DMS 273 (cell line): ENCODE measurements at regions not wholly inside any gene's neighbourhood (a gene's known extent, or its start where the extent isn't known, plus 50 kb on each side); places are given as distances from the start of the nearest gene placed in this dataset.
"Not testable (repeated sequence)": the region's sequence is repeated elsewhere in the genome, so short reads cannot be mapped to it uniquely, and the experiment has no call there.

ENCODE experiments used
- DNase-seq: peaks from one replicate; lab custom pipeline; 2025; ENCODE audit not compliant: unreplicated experiment; lab: John Stamatoyannopoulos, UW

DNA sequence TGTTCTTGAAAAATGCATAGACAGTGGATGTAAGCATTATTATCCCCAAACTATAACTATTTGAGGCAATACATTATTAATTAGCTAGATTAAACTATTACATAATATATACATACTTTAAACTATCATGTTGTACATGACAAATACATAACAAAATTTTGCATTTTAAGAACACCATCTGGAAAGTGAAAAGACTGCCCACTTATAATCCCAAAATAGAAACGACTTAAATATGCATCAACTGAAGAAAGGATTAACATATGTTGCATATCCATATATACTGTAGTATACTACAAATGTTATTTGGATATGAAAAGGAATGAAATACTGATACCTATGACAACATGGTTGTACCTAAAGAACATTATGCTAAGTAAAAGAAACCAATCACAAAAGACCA, 700.8 kb upstream of the SPRY2 start:
- no peak for DNase-seq

DNA sequence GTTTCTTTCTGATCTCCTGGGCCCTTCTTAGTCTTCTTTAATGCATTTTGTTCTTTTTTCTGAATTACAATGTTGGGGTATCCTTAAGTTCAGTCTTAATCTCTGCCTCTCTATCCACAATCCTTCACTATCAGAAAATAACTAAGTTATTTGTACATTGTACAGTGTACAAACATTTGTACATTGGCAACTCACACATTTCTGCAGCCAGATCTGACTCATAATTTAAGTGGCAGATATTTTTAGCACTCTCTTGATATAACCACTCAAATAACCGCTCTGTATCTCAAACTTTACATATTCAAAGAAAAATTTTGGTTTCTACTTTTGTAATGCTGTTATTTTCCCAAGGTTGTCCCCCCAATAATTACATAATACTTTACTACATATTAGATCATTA, 691.1 kb upstream of the SPRY2 start:
- DNase-seq, result no peak

DNA sequence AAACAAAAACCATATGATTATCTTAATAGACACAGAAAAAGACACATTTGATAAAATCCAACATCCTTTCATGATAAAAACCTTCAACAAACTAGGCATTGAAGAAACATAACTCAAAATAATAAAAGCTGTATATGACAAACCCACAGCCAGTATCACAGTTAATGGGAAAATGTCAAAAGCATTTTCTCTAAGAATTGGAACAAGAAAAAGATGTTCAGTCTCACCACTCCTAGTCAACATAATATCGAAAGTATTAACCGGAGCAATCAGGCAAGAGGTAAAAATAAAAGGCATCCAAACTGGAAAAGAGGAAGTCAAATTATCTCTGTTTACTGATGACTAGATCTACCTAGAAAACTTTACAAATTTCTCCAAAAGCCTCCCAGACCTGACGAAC, 684.2 kb upstream of the SPRY2 start:
- DNase-seq, result no peak

DNA sequence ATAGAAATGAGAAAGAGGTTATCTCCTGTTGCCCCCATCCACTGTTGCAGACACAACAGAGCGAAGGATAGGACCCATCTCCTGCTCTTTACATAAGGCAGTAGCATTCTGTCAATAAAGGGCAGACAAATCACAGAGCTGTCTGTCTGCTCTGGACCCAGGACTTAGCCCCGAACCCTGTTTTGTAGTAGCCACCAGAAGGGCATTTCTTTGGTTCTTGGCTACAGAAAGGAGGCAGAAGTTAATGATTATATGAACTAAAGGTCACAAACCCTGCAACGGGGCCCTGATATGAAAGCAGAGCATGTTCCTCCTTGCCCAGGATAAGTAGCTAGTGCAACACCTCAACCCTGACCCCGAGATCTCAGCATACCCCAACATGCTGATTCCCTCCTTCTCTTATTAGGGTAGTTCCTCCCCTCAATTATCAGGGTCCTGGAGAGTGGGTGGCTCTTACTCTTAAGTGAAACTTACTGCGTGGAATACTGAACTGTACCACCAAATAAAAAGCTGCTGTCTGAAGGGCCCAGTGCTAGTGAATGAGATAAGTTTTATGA, 680.4 kb upstream of the SPRY2 start:
- DNase-seq, result no peak

DNA sequence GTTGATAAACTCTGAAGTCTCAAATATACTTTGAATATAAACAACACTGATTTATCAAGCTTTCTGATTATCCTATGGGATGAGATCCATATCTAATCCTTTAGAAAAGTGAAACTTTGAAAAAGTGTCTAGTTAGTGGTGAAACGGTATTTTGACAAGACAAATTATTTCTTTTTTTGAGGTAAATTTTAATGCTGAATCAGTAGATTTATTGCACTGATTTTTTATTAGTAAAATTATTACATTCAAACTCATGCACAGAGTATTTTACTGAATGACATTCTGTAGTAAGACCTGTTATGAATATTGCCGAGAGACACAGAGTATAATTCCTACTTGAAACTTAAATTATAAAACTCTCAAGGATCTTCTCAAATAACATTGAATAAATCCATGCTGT, 679.1 kb upstream of the SPRY2 start:
- DNase-seq, result no peak

DNA sequence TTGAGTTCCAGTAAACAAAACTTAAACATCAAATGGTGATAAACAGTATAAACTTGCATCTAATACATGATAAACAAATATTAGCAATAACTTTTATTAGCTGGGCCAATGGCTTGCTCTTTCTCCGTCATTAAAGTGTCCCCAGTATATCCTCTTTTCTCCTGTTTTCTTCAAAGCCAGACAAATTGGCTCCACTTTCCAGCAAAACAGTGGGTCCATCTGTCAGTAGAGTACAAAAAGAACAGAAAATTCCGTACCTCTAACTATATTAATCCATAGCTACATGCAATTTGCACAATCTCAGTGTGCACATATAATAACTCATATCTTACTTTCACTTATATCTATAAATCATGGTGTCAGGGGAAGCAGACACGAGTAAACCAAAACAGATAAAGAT, 678.0 kb upstream of the SPRY2 start:
- DNase-seq, result no peak

DNA sequence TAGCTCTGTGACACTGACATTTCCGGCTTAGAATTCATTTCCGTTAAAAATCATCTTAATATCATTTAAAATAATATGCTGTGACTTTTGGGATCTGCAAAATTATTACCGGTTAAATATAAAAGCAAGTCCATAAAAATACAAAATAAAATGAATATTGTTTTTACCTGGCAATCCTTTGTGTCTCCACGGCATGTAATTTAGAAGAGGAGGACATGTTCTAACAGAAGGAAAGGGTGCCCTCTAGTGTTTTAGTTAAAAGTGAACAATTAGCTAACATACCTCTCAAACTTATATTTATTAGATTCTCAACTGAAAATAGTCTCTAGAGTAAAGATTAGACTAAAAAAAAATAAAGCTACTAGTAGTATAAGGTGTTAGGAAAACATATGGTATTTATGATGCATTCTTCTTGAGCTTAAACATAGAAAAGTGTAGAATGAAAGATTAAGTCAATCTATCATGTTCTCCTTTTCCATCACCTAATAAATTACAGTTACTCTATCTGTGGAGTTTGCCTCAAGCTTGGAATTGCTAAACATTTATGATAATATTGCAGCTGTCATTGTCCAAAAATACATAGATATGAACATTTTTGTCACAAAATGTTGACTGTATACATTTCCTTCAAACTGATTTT, 676.7 kb upstream of the SPRY2 start:
- peak; percentile 65 for DNase-seq

DNA sequence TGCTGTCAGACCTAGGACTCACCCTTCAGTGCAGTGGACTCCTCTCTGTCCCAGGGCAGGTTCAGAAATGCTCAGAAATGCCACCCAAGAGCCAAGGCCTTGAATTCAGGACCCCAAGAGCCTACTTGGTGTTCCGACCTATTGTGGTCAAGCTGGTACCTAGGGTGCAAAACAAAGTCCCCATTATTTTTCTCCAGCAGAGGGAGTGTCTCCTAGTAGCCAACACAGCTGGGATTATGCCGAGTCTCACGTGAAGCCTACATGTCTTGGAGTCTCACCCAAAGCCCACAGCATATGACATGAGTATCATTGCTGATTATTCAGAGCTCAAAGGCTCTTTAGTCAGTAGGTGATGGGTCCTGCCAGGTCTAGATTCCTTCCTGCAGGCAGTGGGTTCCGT, 671.1 kb upstream of the SPRY2 start:
- DNase-seq, result no peak

DNA sequence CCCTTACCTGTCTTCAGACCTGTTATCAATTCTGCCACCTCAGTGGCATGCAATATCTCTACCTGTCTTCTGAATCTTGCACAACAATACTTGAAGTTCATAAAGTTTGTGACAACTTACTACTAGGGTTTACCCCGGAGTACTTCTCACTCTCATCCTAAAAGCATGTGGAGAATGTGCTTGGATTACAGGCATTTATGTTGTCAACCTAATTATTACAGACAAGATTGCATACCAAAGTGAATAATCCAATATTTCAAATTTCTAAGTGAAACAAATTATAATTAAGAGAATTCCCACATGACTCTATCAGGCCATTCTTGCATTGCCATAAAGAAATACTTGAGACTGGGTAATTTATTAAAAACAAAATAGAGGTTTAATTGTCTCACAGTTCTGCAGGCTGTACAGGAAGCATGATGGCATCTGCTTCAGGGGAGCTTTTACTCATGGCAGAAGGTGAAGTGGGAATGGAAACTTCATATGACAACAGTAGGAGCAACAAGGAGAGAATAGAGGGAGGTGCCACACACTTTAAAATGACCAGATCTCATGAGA, 661.0 kb upstream of the SPRY2 start:
- DNase-seq, result no peak

DNA sequence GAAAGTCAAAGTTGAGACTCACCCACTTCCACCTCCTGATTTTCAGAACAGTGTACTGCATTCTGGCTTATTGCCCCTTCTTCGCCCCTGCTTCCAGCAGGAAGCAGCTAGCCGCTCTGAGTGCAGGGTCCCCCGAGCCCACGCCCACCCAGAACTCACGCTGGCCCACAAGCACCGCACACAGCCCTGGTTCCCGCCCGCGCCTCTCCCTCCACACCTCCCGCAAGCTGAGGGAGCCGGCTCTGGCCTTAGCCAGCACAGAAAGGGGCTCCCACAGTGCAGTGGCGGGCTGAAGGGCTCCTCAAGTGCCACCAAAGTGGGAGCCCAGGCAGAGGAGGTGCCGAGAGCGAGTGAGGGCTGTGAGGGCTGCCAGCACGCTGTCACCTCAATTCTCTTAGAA, 657.7 kb upstream of the SPRY2 start:
- not testable (repeated sequence) for DNase-seq

DNA sequence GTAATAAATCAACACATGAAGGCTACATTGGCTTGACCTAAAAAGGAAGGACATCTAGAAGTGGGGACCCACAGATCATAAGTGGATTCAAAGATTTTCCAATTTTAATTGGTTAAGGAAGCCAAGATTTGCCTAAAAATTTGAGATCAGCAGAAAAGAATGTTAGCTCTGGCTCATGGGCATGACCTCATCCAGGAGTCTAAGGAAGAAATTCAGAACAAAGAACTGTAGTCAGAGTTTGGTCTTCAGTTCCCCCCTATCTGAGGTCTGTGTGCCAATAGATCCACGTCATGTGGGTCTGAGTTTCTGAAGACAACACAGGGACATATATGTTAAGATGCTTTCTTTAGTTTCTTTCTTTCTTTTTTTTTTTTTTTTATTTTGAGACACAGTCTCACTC, 648.8 kb upstream of the SPRY2 start:
- no peak for DNase-seq

DNA sequence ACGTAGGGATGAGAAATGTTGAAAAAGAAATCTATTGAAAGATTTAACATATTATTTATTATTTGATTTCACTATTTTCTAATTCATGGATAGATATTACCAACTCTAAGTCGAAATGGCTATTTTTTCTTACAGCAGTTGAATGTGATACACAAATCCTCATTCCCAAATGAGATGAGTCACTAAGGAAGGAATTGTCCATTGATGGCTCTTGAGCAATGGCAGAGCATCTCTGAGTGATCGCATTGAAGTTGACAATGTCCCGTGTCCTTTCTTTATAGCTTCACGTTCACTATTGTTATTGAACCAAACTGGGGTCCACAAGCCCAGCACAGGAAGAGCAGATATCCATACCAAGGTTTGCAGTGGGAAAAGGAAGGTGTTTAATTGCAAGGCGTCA, 648.3 kb upstream of the SPRY2 start:
- no peak for DNase-seq

DNA sequence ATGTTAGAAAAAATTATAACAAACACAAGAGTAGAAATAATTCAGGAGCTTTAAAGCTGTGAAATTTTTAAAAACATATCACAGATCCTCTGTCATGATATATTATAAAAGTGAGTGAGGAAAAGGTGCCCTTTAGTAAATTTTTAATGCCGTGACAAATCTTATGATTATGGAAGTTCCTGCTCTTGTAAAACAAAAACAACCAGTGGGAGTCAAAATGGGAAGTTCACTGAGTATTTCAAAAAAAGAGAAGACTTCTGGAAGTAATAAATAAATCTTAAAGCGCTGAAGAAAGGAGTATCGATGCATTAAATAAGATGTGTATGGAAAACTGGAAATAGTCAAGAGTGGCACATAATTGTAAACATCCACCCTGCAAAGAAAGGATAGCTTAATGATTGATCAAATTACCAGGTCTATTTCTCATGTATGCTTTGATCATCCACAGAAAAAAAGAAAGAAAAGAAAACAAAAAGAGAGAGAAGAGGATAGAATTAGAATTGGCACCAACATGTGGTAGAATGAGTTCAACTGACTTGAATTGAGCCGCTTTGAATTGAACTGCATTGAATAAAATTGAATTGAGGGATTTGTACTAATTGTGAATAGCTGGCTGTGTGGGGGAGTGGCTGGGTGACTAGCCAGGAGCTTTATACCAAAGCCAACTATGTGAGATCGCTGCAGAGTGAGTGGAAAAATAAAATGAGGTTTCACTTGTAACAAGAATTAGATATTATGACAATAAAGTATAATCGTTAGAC, 647.6 kb upstream of the SPRY2 start:
- DNase-seq, result no peak

DNA sequence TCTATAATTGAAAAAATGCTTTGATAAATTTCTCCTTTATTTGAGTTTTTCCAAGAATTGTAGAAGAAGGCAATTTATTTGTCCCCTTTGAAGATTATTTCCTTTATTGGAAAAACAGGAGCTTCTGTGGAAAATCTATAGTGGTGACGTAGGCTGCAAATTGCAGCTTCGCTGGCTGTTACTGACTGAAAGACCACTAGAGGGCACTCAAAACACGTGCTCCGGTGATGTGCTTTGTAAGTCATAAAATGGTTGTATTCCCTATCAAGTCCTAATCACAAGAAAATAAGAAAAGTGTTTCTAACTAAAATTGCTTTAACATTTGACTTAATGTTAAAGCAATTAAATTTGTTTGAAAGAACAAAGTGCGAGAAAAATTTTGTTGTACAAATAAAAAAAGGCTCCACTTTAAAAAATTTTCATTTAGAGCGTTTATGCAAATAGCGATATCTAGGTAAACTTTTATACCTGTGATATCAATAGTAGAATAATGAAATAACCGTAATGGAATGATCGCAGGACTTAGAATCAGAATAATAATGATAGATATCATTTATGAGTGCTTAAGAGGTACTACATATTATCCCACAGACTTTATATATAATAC, 638.2 kb upstream of the SPRY2 start:
- DNase-seq, result peak; percentile 70

DNA sequence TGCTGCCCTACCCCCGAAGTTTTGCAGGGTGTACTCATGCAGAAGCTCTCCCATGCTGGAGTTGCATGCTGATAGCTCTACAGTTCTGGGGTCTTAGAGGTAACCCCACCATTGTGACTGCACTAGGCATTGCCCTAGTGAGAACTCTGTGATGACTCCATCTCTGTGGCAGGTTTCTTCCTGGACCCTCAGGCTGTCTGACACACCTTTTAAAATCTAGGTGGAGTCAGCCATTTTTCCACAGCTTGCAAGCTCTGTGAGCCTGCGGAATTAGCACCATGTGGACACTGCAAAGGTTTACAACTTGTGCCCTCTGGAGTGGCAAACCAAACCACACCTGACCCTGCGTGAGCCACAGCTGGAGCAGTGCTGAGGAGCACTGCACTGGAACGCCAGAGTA, 636.2 kb upstream of the SPRY2 start:
- no peak for DNase-seq

DNA sequence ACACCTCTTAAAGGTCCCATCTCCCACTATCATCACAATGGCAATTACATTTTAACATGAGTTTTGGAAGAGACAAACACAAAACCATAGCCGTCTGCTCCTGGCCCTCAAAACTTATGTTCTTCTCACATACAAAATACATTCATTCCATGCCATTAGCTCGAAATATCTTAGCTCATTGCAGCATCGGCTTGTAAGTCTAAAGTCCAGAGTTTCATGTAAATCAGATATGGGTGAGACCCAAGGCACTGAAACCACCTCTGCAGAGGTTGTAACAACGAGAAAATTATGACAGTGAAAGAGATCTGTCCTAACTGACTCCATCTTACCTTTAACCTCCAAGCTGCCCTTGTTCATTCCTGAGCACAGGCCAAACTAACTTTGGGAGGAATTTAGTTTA, 635.0 kb upstream of the SPRY2 start:
- no peak for DNase-seq

DNA sequence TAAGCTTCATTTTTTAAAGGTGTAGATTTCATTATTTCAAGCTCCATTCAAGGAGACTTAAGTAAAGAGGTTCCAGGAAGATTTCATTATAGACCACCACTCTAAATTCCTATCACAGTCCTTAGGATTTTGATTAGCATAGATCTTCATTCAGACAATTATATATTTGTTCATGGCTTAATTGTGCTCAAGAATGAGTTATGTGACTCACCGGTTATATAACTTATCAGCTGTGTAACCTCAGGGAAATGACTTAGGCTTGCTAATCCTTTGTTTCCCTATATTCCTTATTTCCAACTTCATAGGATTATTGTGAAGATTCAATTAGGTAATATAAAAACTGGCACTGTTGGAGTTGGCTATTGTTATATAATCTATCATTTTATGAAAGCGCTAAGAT, 632.8 kb upstream of the SPRY2 start:
- no peak for DNase-seq

DNA sequence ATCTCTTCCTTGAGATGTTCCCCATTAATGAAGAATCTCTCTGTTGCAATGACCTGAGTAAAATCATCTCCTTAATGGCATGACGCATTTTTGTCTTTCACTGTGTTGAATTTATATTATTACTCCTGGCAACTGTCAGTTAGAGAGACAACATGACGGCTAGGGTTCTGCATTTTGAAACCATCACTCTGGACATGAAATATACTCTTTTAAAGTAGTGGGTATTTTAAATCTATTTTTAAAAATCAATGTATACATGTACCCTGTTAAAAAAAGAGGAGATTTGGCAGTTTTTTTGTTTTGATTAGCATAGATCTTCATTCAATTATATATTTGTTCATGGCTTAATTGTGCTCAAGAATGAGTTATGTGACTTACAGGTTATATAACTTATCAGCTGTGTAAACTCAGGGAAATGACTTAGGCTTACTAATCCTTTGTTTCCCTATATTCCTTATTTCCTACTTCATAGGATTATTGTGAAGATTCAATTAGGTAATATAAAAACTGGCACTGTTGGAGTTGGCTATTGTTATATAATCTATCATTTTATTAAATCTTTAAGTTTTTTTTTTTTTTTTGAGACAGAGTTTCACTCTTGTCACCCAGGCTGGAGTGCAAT, 632.0 kb upstream of the SPRY2 start:
- no peak for DNase-seq

DNA sequence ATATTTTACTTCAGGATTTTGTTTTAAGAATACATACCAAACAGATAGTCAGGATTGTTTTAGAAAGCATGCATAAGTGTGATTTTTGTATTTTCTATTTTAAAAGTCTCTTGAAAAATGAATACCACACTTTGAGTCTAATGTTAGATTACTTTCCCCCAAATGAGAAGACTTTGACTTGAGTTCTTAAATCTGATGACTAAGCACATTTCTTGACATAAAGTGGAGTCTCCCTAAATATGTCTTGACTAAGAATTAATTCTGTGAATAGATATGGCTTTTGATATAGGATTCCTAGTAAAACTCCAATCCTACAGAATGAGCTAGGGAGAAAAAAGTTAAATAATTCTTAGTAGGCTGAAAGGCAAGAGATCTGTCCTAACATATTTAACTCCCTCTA, 624.2 kb upstream of the SPRY2 start:
- DNase-seq, result no peak

DNA sequence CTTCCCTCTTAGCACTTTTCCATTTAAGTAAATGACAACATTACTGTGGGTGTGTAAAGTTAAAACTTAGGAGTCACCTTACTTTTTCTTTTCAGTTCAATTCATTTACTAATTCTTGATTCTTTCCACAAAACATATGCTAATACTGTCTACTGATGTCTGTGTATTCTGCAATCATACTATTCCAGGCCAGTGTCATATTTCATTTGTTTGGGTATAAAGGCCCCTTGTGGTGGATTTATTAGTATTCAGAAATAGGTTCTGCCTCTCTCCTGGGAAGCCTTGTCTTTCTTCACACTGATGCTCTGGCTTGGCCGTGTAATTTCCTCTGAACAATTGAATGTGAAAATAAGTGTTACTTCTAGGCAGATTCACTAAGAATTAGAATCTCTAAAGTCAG, 621.9 kb upstream of the SPRY2 start:
- peak; percentile 0 for DNase-seq

DNA sequence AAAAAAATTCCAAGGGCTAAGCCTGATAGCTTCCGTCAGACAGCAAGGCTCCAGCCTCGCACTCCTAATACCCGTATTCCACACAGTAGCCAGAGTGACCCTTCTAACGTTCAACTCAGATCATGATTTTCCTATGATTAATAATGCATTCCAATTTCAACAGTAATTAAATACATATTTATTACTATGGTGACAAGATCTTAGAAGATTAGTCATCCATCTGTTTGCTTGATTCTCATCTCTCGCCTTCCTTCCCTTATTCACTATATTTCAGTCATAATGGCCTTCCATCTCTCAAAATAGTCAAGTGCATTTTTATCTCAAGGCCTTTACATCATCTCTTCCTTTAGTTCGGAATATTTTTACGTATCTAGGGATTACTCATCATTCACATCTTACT, 621.2 kb upstream of the SPRY2 start:
- no peak for DNase-seq
